ENCODE measurements at regions not wholly inside any gene's neighbourhood (a gene's known extent, or its start where the extent isn't known, plus 50 kb on each side); places are given as distances from the start of the nearest gene placed in this dataset.

GRCh38 chr19:27393591-27393990 lies 1819.4 kb downstream of the UQCRFS1 start:
- TF ChIP-seq CTCF (IDR thresholded peaks at IDR 0.05) (no peak), POLR2A (IDR thresholded peaks at IDR 0.05) (no peak)
